ENCODE measurements at regions not wholly inside any gene's neighbourhood (a gene's known extent, or its start where the extent isn't known, plus 50 kb on each side); places are given as distances from the start of the nearest gene placed in this dataset.
"Not testable (repeated sequence)": the region's sequence is repeated elsewhere in the genome, so short reads cannot be mapped to it uniquely, and the experiment has no call there.

GRCh38 chr3:145357453-145357852, 803.5 kb downstream of the PLOD2 start:
- DNase-seq = no peak

GRCh38 chr3:145359040-145359439, 801.9 kb downstream of the PLOD2 start:
- no peak for DNase-seq

- no peak for DNase-seq
Observed at GRCh38 chr3:145368748-145369147, 792.2 kb downstream of the PLOD2 start.

- DNase-seq = no peak
Observed at GRCh38 chr3:145370870-145371269, 790.1 kb downstream of the PLOD2 start.

GRCh38 chr3:145377301-145377700, 783.7 kb downstream of the PLOD2 start:
- DNase-seq = no peak

- no peak for DNase-seq
Observed at GRCh38 chr3:145383416-145383815, 777.6 kb downstream of the PLOD2 start.

GRCh38 chr3:145384307-145384706, 776.7 kb downstream of the PLOD2 start:
- DNase-seq = no peak

GRCh38 chr3:145387211-145387610, 773.8 kb downstream of the PLOD2 start:
- DNase-seq = no peak

- DNase-seq = no peak
Observed at GRCh38 chr3:145395421-145395820, 765.6 kb downstream of the PLOD2 start.

GRCh38 chr3:145411605-145412004, 749.4 kb downstream of the PLOD2 start:
- DNase-seq = no peak

GRCh38 chr3:145417678-145418077, 743.3 kb downstream of the PLOD2 start:
- DNase-seq = no peak

GRCh38 chr3:145422556-145422955, 738.4 kb downstream of the PLOD2 start:
- no peak for DNase-seq

GRCh38 chr3:145427355-145427754, 733.6 kb downstream of the PLOD2 start:
- DNase-seq = no peak

GRCh38 chr3:145429546-145429945, 731.4 kb downstream of the PLOD2 start:
- no peak for DNase-seq

GRCh38 chr3:145448436-145448835, 712.5 kb downstream of the PLOD2 start:
- no peak for DNase-seq

- DNase-seq = no peak
Observed at GRCh38 chr3:145450018-145450682, 710.8 kb downstream of the PLOD2 start.

GRCh38 chr3:145457825-145458552, 703.0 kb downstream of the PLOD2 start:
- DNase-seq = no peak

GRCh38 chr3:145459681-145460080, 701.3 kb downstream of the PLOD2 start:
- not testable (repeated sequence) for DNase-seq

GRCh38 chr3:145471976-145472375, 689.0 kb downstream of the PLOD2 start:
- DNase-seq = no peak

- not testable (repeated sequence) for DNase-seq
Observed at GRCh38 chr3:145482735-145483134, 678.2 kb downstream of the PLOD2 start.

GRCh38 chr3:145483992-145484391, 677.0 kb downstream of the PLOD2 start:
- no peak for DNase-seq

GRCh38 chr3:145489011-145489410, 672.0 kb downstream of the PLOD2 start:
- no peak for DNase-seq

- no peak for DNase-seq
Observed at GRCh38 chr3:145490088-145491048, 670.6 kb downstream of the PLOD2 start.
